Endodermal cell (in vitro differentiated cells): ENCODE measurements at regions not wholly inside any gene's neighbourhood (a gene's known extent, or its start where the extent isn't known, plus 50 kb on each side); places are given as distances from the start of the nearest gene placed in this dataset.

Source experiments
- DNase-seq: peaks from one replicate; pipeline ENCODE4 v3.0.0-alpha.2; 2017
- H3K27ac ChIP-seq: 2 replicates; pipeline ENCODE4 v1.5.1; 2013; ENCODE audit warnings: mild to moderate bottlenecking, low read depth, low read length, moderate library complexity
- H3K27me3 ChIP-seq: 2 replicates; pipeline ENCODE4 v1.6.1; 2013; ENCODE audit warnings: mild to moderate bottlenecking, low read length, moderate library complexity; ENCODE audit not compliant: insufficient read depth, control insufficient read depth, poor library complexity, severe bottlenecking
- H3K36me3 ChIP-seq: 2 replicates; pipeline ENCODE4 v1.7.0; 2013; ENCODE audit warnings: mild to moderate bottlenecking, low read length, moderate library complexity; ENCODE audit not compliant: control insufficient read depth, insufficient read depth
- H3K4me1 ChIP-seq: one replicate; pipeline ENCODE4 v1.7.0; 2013; ENCODE audit warnings: low read length; ENCODE audit not compliant: control insufficient read depth, insufficient read depth
- H3K4me3 ChIP-seq: 2 replicates; pipeline ENCODE4 v1.5.1; 2013; ENCODE audit warnings: mild to moderate bottlenecking, low read length, moderate library complexity
- H3K9ac ChIP-seq: 2 replicates; pipeline ENCODE4 v1.6.1; 2013; ENCODE audit warnings: mild to moderate bottlenecking, low read length, moderate library complexity; ENCODE audit not compliant: poor library complexity, severe bottlenecking; ENCODE audit errors: extremely low read depth
- H3K9me3 ChIP-seq: 2 replicates; pipeline ENCODE4 v1.6.1; 2013; ENCODE audit warnings: mild to moderate bottlenecking, low read length, moderate library complexity; ENCODE audit not compliant: control insufficient read depth
- H3K27ac Mint-ChIP-seq: 2 replicates; pipeline ENCODE4 v1.8.0; 2020; ENCODE audit warnings: mixed read lengths
- H3K27me3 Mint-ChIP-seq: 2 replicates; pipeline ENCODE4 v1.8.0; 2021; ENCODE audit warnings: mild to moderate bottlenecking, mixed read lengths; ENCODE audit not compliant: insufficient read depth
- H3K36me3 Mint-ChIP-seq: 2 replicates; pipeline ENCODE4 v1.8.0; 2020; ENCODE audit warnings: low read depth, mixed read lengths
- H3K4me1 Mint-ChIP-seq: 2 replicates; pipeline ENCODE4 v1.8.0; 2020; ENCODE audit warnings: mixed read lengths
- H3K4me3 Mint-ChIP-seq: 2 replicates; pipeline ENCODE4 v1.8.0; 2020; ENCODE audit warnings: mild to moderate bottlenecking, moderate library complexity, mixed read lengths
- H3K9me3 Mint-ChIP-seq: 2 replicates; pipeline ENCODE4 v1.8.0; 2020; ENCODE audit warnings: mild to moderate bottlenecking, mixed read lengths
- CTCF ChIP-seq: fragments of 200-600 bp; sonication (generic); conservative IDR thresholded peaks from 2 replicates; pipeline ENCODE4 v1.5.0; 2021; ENCODE audit warnings: antibody characterized with exemption, mild to moderate bottlenecking
- WGBS, 2 experiments: methylation state at CpG; one replicate each; pipeline versions ENCODE4 v1.1.5 to v1.1.7; 2013; ENCODE audit warnings: missing lambda C conversion rate in 2 of 2, mixed read lengths in 1 of 2; ENCODE audit not compliant: insufficient coverage in 1 of 2, insufficient read length in 1 of 2; 5-methylcytosine and 5-hydroxymethylcytosine counted together

DNA sequence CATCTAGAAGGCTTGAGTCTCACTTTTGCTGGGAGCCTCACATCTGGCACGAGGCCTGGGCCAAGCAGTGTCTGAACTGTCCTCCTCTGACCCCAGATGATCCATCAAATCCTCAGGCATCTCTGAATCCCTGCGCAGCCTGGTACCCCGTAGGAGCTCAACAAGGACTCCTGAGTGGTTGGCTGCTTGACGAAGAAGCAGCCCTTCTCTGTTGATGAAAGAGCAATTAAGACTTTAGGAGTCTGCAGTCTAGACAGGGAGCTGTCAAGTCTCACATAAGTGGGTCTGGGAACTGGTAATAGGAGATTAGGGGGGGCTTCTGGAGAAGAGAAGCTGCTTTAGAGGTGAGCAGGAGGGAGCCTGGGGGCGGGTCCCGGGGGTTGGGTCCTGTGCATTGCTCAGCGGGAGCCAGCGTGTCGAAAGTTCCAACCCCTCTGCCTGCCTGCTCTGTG lies 326.0 kb downstream of the RPS24 start:
- H3K27ac Mint-ChIP-seq: no peak overlapping the region
- peak; percentile 73 for DNase-seq
- Histone ChIP-seq H3K27ac (peak overlapping the region; percentile 67), H3K4me3 (no peak overlapping the region), H3K27me3 (no peaks in the 10 kb centered on the region), H3K9me3 (no peaks in the 10 kb centered on the region), H3K36me3 (no peaks in the 10 kb centered on the region), H3K9ac (no peak overlapping the region), H3K4me1 (peaks cover 4% of the 10 kb centered on the region)
- no peak for TF ChIP-seq CTCF
- H3K27me3 Mint-ChIP-seq: no peaks in the 10 kb centered on the region
- H3K4me3 Mint-ChIP-seq: no peak overlapping the region
- H3K36me3 Mint-ChIP-seq: no peaks in the 10 kb centered on the region
- H3K9me3 Mint-ChIP-seq: no peaks in the 10 kb centered on the region
- WGBS, 2 experiments: 32 to 70% methylated on average over 4 to 9 of the region's 9 CpGs
- peaks cover 45% of the 10 kb centered on the region for H3K4me1 Mint-ChIP-seq

- Mint-ChIP-seq H3K27ac (no peak overlapping the region), H3K4me3 (no peak overlapping the region), H3K27me3 (peaks cover 4% of the 10 kb centered on the region), H3K4me1 (peaks cover 45% of the 10 kb centered on the region), H3K9me3 (no peaks in the 10 kb centered on the region), H3K36me3 (no peaks in the 10 kb centered on the region)
- TF ChIP-seq CTCF: no peak
- H3K27ac ChIP-seq: peak overlapping the region; percentile 67
- WGBS, 2 experiments: 89 to 95% methylated on average over 4 to 6 of the region's 6 CpGs
- peaks cover 4% of the 10 kb centered on the region for H3K4me1 ChIP-seq
- no peak overlapping the region for H3K4me3 ChIP-seq
- no peaks in the 10 kb centered on the region for H3K36me3 ChIP-seq
- no peaks in the 10 kb centered on the region for H3K27me3 ChIP-seq
- DNase-seq: peak; percentile 41
- no peaks in the 10 kb centered on the region for H3K9me3 ChIP-seq
- H3K9ac ChIP-seq: no peak overlapping the region
Measured at GRCh38 chr10:78360284-78360683, 326.6 kb downstream of the RPS24 start.

DNA sequence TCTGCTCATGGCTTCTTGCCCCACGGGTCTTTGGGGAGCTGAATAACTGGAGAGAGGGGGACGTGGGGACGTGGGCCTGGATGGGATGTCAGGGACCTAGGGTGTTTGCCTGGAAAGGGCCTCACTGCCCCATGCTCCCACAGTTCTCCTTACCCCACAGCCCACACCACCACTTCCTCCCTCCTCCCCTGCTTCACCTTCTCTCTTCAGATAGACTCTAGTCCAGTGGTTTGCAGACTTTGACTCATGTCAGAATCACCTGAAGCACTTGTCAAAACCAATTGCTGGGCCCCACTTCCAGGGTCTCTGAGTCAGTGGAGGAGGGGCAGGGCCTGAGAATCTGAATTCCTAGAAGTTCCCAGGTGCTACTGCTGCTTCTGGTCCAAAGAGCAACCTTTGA lies 327.4 kb downstream of the RPS24 start:
- H3K4me3 Mint-ChIP-seq: no peak overlapping the region
- H3K9me3 Mint-ChIP-seq: no peaks in the 10 kb centered on the region
- H3K9me3 ChIP-seq: no peaks in the 10 kb centered on the region
- H3K36me3 ChIP-seq: no peaks in the 10 kb centered on the region
- TF ChIP-seq CTCF: no peak
- H3K27ac Mint-ChIP-seq: no peak overlapping the region
- H3K27me3 Mint-ChIP-seq: peaks cover 4% of the 10 kb centered on the region
- peaks cover 45% of the 10 kb centered on the region for H3K4me1 Mint-ChIP-seq
- no peak overlapping the region for H3K4me3 ChIP-seq
- 86% methylated on average over 3 of the region's 3 CpGs; no CpG with 5 or more reads in 1 of the 2 experiments for WGBS, 2 experiments
- H3K36me3 Mint-ChIP-seq: no peaks in the 10 kb centered on the region
- H3K27me3 ChIP-seq: no peaks in the 10 kb centered on the region
- DNase-seq: no peak
- no peak overlapping the region for H3K9ac ChIP-seq
- H3K4me1 ChIP-seq: peaks cover 4% of the 10 kb centered on the region
- no peak overlapping the region for H3K27ac ChIP-seq
